Tibial nerve (tissue), 4 donors: ENCODE measurements at regions not wholly inside any gene's neighbourhood (a gene's known extent, or its start where the extent isn't known, plus 50 kb on each side); places are given as distances from the start of the nearest gene placed in this dataset.

Experiments
- DNase-seq, 2 donors: peaks; one replicate each; pipeline ENCODE4 v3.0.0-alpha.2; 2019; ENCODE audit warnings: low spot score in 2 of 2
- H3K27ac ChIP-seq, 4 donors: fragments of 200-600 bp; sonication (generic) in 3 of 4; one replicate each; pipeline ENCODE4 v1.5.1; 2017 to 2019; ENCODE audit warnings: mild to moderate bottlenecking in 1 of 4
- H3K27me3 ChIP-seq, 2 donors: fragments of 200-600 bp; sonication (generic) in 1 of 2; one replicate each; pipeline versions ENCODE4 v1.5.1 to v1.6.0; 2017 to 2019
- H3K36me3 ChIP-seq, 3 donors: fragments of 200-600 bp; sonication (generic); one replicate each; pipeline ENCODE4 v1.5.1; 2018 to 2019
- H3K4me1 ChIP-seq, 4 donors: fragments of 200-600 bp; sonication (generic) in 3 of 4; one replicate each; pipeline ENCODE4 v1.5.1; 2017 to 2019
- H3K4me3 ChIP-seq, 4 donors: fragments of 200-600 bp; sonication (generic) in 3 of 4; one replicate each; pipeline ENCODE4 v1.5.1; 2017 to 2019; ENCODE audit warnings: mild to moderate bottlenecking in 1 of 4, moderate library complexity in 1 of 4
- H3K9me3 ChIP-seq, 4 donors: fragments of 200-600 bp; sonication (generic) in 3 of 4; one replicate each; pipeline ENCODE4 v1.5.1; 2017 to 2019
- CTCF ChIP-seq, 5 experiments: fragments of 200-600 bp in 3 of 5; fragments of 450-650 bp in 2 of 5; sonication (generic) in 3 of 5; IDR thresholded peaks; one replicate each; pipeline ENCODE4 v1.5.1; 2016 to 2019; ENCODE audit warnings: antibody characterized with exemption in 5 of 5, mild to moderate bottlenecking in 3 of 5, moderate library complexity in 2 of 5
- EP300 ChIP-seq, 2 donors: sonication (generic); formaldehyde crosslinking; IDR thresholded peaks; one replicate each; pipeline ENCODE4 v1.6.1; 2017; ENCODE audit warnings: antibody characterized with exemption in 2 of 2, mild to moderate bottlenecking in 1 of 2
- POLR2A ChIP-seq, 2 donors: fragments of 450-650 bp; IDR thresholded peaks; one replicate each; pipeline ENCODE4 v1.6.1; 2017; ENCODE audit warnings: antibody characterized with exemption in 2 of 2, mild to moderate bottlenecking in 2 of 2, moderate library complexity in 2 of 2
- WGBS, 2 donors: methylation state at CpG; one replicate each; pipeline ENCODE4 v1.1.5; 2018; 5-methylcytosine and 5-hydroxymethylcytosine counted together

- Histone ChIP-seq H3K27ac (no peak overlapping the region), H3K9me3 (peaks cover 0 to 4% (median 0%) of the 10 kb centered on the region in 4 donors), H3K4me1 (no peaks in the 10 kb centered on the region), H3K27me3 (no peaks in the 10 kb centered on the region), H3K4me3 (no peak overlapping the region), H3K36me3 (no peaks in the 10 kb centered on the region)
- TF ChIP-seq CTCF (IDR thresholded peaks at IDR 0.05) (no peak), POLR2A (IDR thresholded peaks at IDR 0.05) (no peak), EP300 (IDR thresholded peaks at IDR 0.05) (no peak)
- 46 to 51% methylated on average over 2 of the region's 2 CpGs for WGBS, 2 donors
- DNase-seq, result no peak
Measured at GRCh38 chr5:51838459-51838858, 455.2 kb downstream of the ISL1 start.

GRCh38 chr5:51843893-51844292, 460.6 kb downstream of the ISL1 start:
- no peak overlapping the region for H3K27ac ChIP-seq
- no peak for TF ChIP-seq POLR2A (IDR thresholded peaks at IDR 0.05)
- TF ChIP-seq CTCF (IDR thresholded peaks at IDR 0.05), result no peak
- no peak for TF ChIP-seq EP300 (IDR thresholded peaks at IDR 0.05)
- 92 to 100% methylated on average over 4 to 7 of the region's 7 CpGs for WGBS, 2 donors
- no peaks in the 10 kb centered on the region for H3K4me1 ChIP-seq
- H3K36me3 ChIP-seq, result no peaks in the 10 kb centered on the region
- H3K9me3 ChIP-seq, result peaks cover 0 to 4% (median 0%) of the 10 kb centered on the region in 4 donors
- no peak for DNase-seq
- no peak overlapping the region for H3K4me3 ChIP-seq
- H3K27me3 ChIP-seq, result no peaks in the 10 kb centered on the region

GRCh38 chr5:51846015-51846414, 462.8 kb downstream of the ISL1 start:
- no peak for TF ChIP-seq POLR2A (IDR thresholded peaks at IDR 0.05)
- TF ChIP-seq EP300 (IDR thresholded peaks at IDR 0.05), result no peak
- TF ChIP-seq CTCF (IDR thresholded peaks at IDR 0.05), result no peak
- no peak for DNase-seq
- H3K4me3 ChIP-seq, result no peak overlapping the region
- no peak overlapping the region for H3K27ac ChIP-seq
- no peaks in the 10 kb centered on the region for H3K27me3 ChIP-seq
- WGBS, 2 donors, result 64 to 66% methylated on average over 2 of the region's 2 CpGs
- no peaks in the 10 kb centered on the region for H3K4me1 ChIP-seq
- H3K36me3 ChIP-seq, result no peaks in the 10 kb centered on the region
- no peaks in the 10 kb centered on the region for H3K9me3 ChIP-seq

GRCh38 chr5:51859624-51860023, 476.4 kb downstream of the ISL1 start:
- TF ChIP-seq EP300 (IDR thresholded peaks at IDR 0.05) (no peak), POLR2A (IDR thresholded peaks at IDR 0.05) (no peak), CTCF (IDR thresholded peaks at IDR 0.05) (no peak)
- no peak for DNase-seq
- Histone ChIP-seq H3K27ac (no peak overlapping the region), H3K4me1 (no peaks in the 10 kb centered on the region), H3K4me3 (no peak overlapping the region), H3K27me3 (no peaks in the 10 kb centered on the region), H3K36me3 (no peaks in the 10 kb centered on the region), H3K9me3 (no peaks in the 10 kb centered on the region)
- WGBS, 2 donors, result 69 to 75% methylated on average over 4 of the region's 4 CpGs

- Histone ChIP-seq H3K27ac (no peak overlapping the region), H3K4me3 (no peak overlapping the region), H3K9me3 (no peaks in the 10 kb centered on the region), H3K36me3 (no peaks in the 10 kb centered on the region), H3K4me1 (no peaks in the 10 kb centered on the region), H3K27me3 (no peaks in the 10 kb centered on the region)
- WGBS, 2 donors, result 37 to 73% methylated on average over 1 of the region's 1 CpG
- TF ChIP-seq POLR2A (IDR thresholded peaks at IDR 0.05), result no peak
- no peak for TF ChIP-seq CTCF (IDR thresholded peaks at IDR 0.05)
- no peak for TF ChIP-seq EP300 (IDR thresholded peaks at IDR 0.05)
- DNase-seq, result no peak
Measured at GRCh38 chr5:51860532-51861018, 477.3 kb downstream of the ISL1 start.
